A549 (cell line): ENCODE measurements at regions not wholly inside any gene's neighbourhood (a gene's known extent, or its start where the extent isn't known, plus 50 kb on each side); places are given as distances from the start of the nearest gene placed in this dataset.

Experiments used
- ATAC-seq, 2 experiments: fragments of 200-7000 bp in 1 of 2; fragments of >200 bp in 1 of 2; cut with Nextera tagmentation in 1 of 2; cut with Tn5 transposase in 1 of 2; 3 replicates each; pipeline versions ENCODE4 v1.8.0 to v1.9.1; 2018 to 2020; ENCODE audit warnings: mild to moderate bottlenecking in 1 of 2, moderate library complexity in 1 of 2
- CTCF ChIA-PET: fragments of 300-600 bp; sonication (Branson Sonifier 250); formaldehyde crosslinking; extraction: SDS; loops from one replicate; lab custom pipeline; 2021; ENCODE audit warnings: antibody characterized with exemption, inconsistent platforms; lab: Yijun Ruan, JAX
- POLR2A ChIA-PET: fragments of 350-600 bp; formaldehyde crosslinking; extraction: SDS; loops from one replicate; lab custom pipeline; 2021; ENCODE audit warnings: antibody characterized with exemption, inconsistent platforms; lab: Yijun Ruan, JAX
- DNase-seq, 2 experiments: peaks; one replicate each; pipeline versions ENCODE4 v3.0.0 to v3.0.0-alpha.2; 2011 to 2016; ENCODE audit warnings: low read depth in 1 of 2, low spot score in 1 of 2
- FAIRE-seq: peaks from 2 replicates; lab custom pipeline; 2011; peaks lifted over from hg19 to GRCh38; lab: Jason Lieb, UNC
- H3K27ac ChIP-seq, 2 experiments: fragments of >200 bp; sonication (Bioruptor Twin); formaldehyde crosslinking; 3 replicates each; pipeline ENCODE4 v1.5.1; 2016 to 2017
- H3K4me1 ChIP-seq: fragments of >200 bp; sonication (Bioruptor Twin); formaldehyde crosslinking; 3 replicates; pipeline ENCODE4 v1.6.1; 2016
- H3K4me2 ChIP-seq: fragments of >200 bp; sonication (Bioruptor Twin); formaldehyde crosslinking; 3 replicates; pipeline ENCODE4 v1.6.1; 2016
- H3K4me3 ChIP-seq: fragments of >200 bp; sonication (Bioruptor Twin); formaldehyde crosslinking; 3 replicates; pipeline ENCODE4 v1.5.1; 2016
- H3K9me3 ChIP-seq: fragments of >200 bp; sonication (Bioruptor Twin); formaldehyde crosslinking; 3 replicates; pipeline ENCODE4 v1.6.1; 2016
- BHLHE40 ChIP-seq: IDR thresholded peaks from 2 replicates; pipeline ENCODE4 v1.6.1; 2012; ENCODE audit warnings: low read depth, low read length, inconsistent platforms
- CBX2 ChIP-seq: fragments of 200-600 bp; sonication (generic); IDR thresholded peaks from 2 replicates; pipeline ENCODE4 v1.6.1; 2016; ENCODE audit warnings: low read depth, mild to moderate bottlenecking, borderline replicate concordance
- E2F6 ChIP-seq: IDR thresholded peaks from 2 replicates; pipeline ENCODE4 v1.6.1; 2012; ENCODE audit warnings: low read depth, borderline replicate concordance
- EHMT2 ChIP-seq: fragments of 200-600 bp; sonication (generic); IDR thresholded peaks from 2 replicates; pipeline ENCODE4 v1.6.1; 2016; ENCODE audit warnings: antibody characterized with exemption, low read depth, mild to moderate bottlenecking, moderate library complexity
- ESRRA ChIP-seq: fragments of 150-350 bp; IDR thresholded peaks from 2 replicates; pipeline ENCODE4 v1.6.1; 2014; ENCODE audit warnings: mild to moderate bottlenecking, low read length, borderline replicate concordance
- FOSB ChIP-seq: fragments of 250-450 bp; sonication (Bioruptor Pico); IDR thresholded peaks from 2 replicates; pipeline ENCODE4 v1.5.0; 2020; ENCODE audit warnings: mild to moderate bottlenecking, moderate library complexity
- FOSL2 ChIP-seq, 2 experiments: fragments of 450-650 bp in 1 of 2; fragments of >200 bp in 1 of 2; sonication (Bioruptor Twin) in 1 of 2; formaldehyde crosslinking; IDR thresholded peaks; 2 replicates each; pipeline versions ENCODE4 v1.5.0 to v1.6.1; 2016 to 2020; ENCODE audit warnings: mild to moderate bottlenecking in 1 of 2, moderate library complexity in 1 of 2
- FOXS1 ChIP-seq: fragments of 250-450 bp; sonication (Bioruptor Pico); IDR thresholded peaks from 2 replicates; pipeline ENCODE4 v1.5.0; 2020; ENCODE audit warnings: mild to moderate bottlenecking, moderate library complexity
- GATA3 ChIP-seq: IDR thresholded peaks from 2 replicates; pipeline ENCODE4 v1.6.1; 2012; ENCODE audit warnings: borderline replicate concordance
- HES2 ChIP-seq: fragments of >200 bp; sonication (Bioruptor Twin); formaldehyde crosslinking; IDR thresholded peaks from 2 replicates; pipeline ENCODE4 v1.6.1; 2016
- HOXB13 ChIP-seq: fragments of 250-450 bp; sonication (Bioruptor Pico); IDR thresholded peaks from 2 replicates; pipeline ENCODE4 v1.5.0; 2020; ENCODE audit warnings: low read depth, mild to moderate bottlenecking, moderate library complexity
- JUNB ChIP-seq: fragments of >200 bp; sonication (Bioruptor Twin); formaldehyde crosslinking; IDR thresholded peaks from 2 replicates; pipeline ENCODE4 v1.6.1; 2016
- MAX ChIP-seq: IDR thresholded peaks from 2 replicates; pipeline ENCODE4 v1.6.1; 2012
- MAZ ChIP-seq: fragments of 150-350 bp; IDR thresholded peaks from 2 replicates; pipeline ENCODE4 v1.6.1; 2014; ENCODE audit warnings: antibody characterized with exemption, low read depth, low read length, borderline replicate concordance
- NFE2L2 ChIP-seq: fragments of 150-350 bp; conservative IDR thresholded peaks from 2 replicates; pipeline ENCODE4 v1.6.1; 2014; ENCODE audit warnings: low read length
- NR3C1 ChIP-seq: fragments of >200 bp; sonication (Bioruptor Twin); formaldehyde crosslinking; IDR thresholded peaks from 3 replicates; pipeline ENCODE4 v1.6.1; 2017
- PBX3 ChIP-seq: IDR thresholded peaks from 2 replicates; pipeline ENCODE4 v1.6.1; 2012
- PHF8 ChIP-seq: fragments of 200-600 bp; sonication (generic); IDR thresholded peaks from 2 replicates; pipeline ENCODE4 v1.6.1; 2016; ENCODE audit warnings: low read depth, mild to moderate bottlenecking, antibody characterized with exemption, moderate library complexity, borderline replicate concordance
- POLR2A ChIP-seq: IDR thresholded peaks from 2 replicates; pipeline ENCODE4 v1.6.1; 2012; ENCODE audit warnings: mild to moderate bottlenecking, low read length
- RARB ChIP-seq: fragments of 250-450 bp; sonication (Bioruptor Pico); IDR thresholded peaks from 2 replicates; pipeline ENCODE4 v1.8.0; 2021; ENCODE audit warnings: mild to moderate bottlenecking, moderate library complexity
- REST ChIP-seq: fragments of 200-600 bp; sonication (generic); IDR thresholded peaks from 2 replicates; pipeline ENCODE4 v1.6.1; 2016; ENCODE audit warnings: antibody characterized with exemption, mild to moderate bottlenecking, moderate library complexity
- SMC3 ChIP-seq: fragments of >200 bp; sonication (Bioruptor Twin); formaldehyde crosslinking; IDR thresholded peaks from 3 replicates; pipeline ENCODE4 v1.6.1; 2018; ENCODE audit warnings: inconsistent platforms
- USF2 ChIP-seq: fragments of 450-650 bp; IDR thresholded peaks from 2 replicates; pipeline ENCODE4 v1.6.1; 2014; ENCODE audit warnings: antibody characterized with exemption
- ZNF302 ChIP-seq: fragments of 250-450 bp; sonication (Bioruptor Pico); IDR thresholded peaks from 2 replicates; pipeline ENCODE4 v1.9.0; 2021; ENCODE audit warnings: inconsistent platforms, mild to moderate bottlenecking, moderate library complexity
- ZSCAN20 ChIP-seq: fragments of 250-450 bp; sonication (Bioruptor Pico); IDR thresholded peaks from 2 replicates; pipeline ENCODE4 v1.8.0; 2022; ENCODE audit warnings: mild to moderate bottlenecking, moderate library complexity
- WGBS: methylation state at CpG from one replicate; pipeline ENCODE4 v1.1.6; 2017; ENCODE audit errors: missing lambda C conversion rate; 5-methylcytosine and 5-hydroxymethylcytosine counted together

- H3K27ac ChIP-seq: peak overlapping the region; percentile 46 to 66; a peak in 3 of 6 replicates
- FAIRE-seq (no peak), ATAC-seq (no peak), DNase-seq (no peak)
- ChIA-PET CTCF (no interaction called here), POLR2A (no interaction called here)
- no peak overlapping the region; the same call in 2 of the 3 replicates for H3K4me2 ChIP-seq
- H3K9me3 ChIP-seq: no peaks in the 10 kb centered on the region
- TF ChIP-seq NR3C1 (no peak), PHF8 (no peak), BHLHE40 (no peak), USF2 (no peak), EHMT2 (no peak), CBX2 (no peak)
- no peak overlapping the region for H3K4me3 ChIP-seq
- H3K4me1 ChIP-seq: peaks cover 20% of the 10 kb centered on the region
- 87% methylated on average over 1 of the region's 1 CpG for WGBS
These were observed 195.2 kb upstream of the CAMK1G start for GRCh38 chr1:209388358-209388757.

DNA sequence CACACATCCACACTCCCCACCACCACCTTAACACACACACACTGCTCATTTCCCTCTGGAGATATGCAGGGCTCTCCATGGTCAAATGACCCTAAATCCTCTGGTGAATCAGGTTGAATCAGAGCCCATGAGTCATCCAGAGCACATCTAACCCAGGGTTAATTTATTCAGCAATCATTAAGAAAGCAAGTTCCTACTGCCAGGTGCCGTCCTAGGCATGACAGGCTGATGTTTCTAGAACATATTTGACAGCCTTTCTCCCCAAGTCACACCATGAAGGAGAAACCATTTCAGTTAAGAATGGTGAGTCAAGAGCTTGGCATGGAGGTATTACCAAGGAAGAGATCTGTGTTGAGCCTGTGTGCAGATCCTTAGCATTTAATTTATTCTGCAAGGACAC lies 194.3 kb upstream of the CAMK1G start:
- Histone ChIP-seq H3K4me3 (no peak overlapping the region), H3K4me2 (peak overlapping the region; percentile 43), H3K9me3 (no peaks in the 10 kb centered on the region), H3K27ac (peak overlapping the region; percentile 46 to 66), H3K4me1 (peaks cover 20% of the 10 kb centered on the region)
- DNase-seq: peak; percentile 18 to 50
- POLR2A ChIA-PET: no interaction called here
- CTCF ChIA-PET: no interaction called here
- 0% methylated on average over 1 of the region's 1 CpG for whole genome bisulfite sequencing
- peak; percentile 86 to 91 for ATAC-seq
- TF ChIP-seq MAX: peak; percentile 49
- TF ChIP-seq RARB: no peak
- peak; percentile 85 for TF ChIP-seq JUNB
- TF ChIP-seq ZNF302 (CRISPR knock-in tag): no peak
- TF ChIP-seq MAZ: no peak
- TF ChIP-seq FOSL2 (IDR thresholded peaks at IDR 0.05): peak; percentile 78
- TF ChIP-seq FOSL2 (CRISPR knock-in tag; IDR thresholded peaks at IDR 0.05): peak; percentile 79
- TF ChIP-seq PBX3: no peak
- no peak for TF ChIP-seq HES2
- no peak for FAIRE-seq

GRCh38 chr1:209389975-209390374 lies 193.5 kb upstream of the CAMK1G start:
- WGBS: 79% methylated on average over 1 of the region's 1 CpG
- Histone ChIP-seq H3K27ac (peak overlapping the region; percentile 46 to 66; a peak in 3 of 6 replicates), H3K4me2 (peak overlapping the region; percentile 43; the same call in 2 of the 3 replicates), H3K4me3 (no peak overlapping the region), H3K4me1 (peaks cover 22% of the 10 kb centered on the region), H3K9me3 (no peaks in the 10 kb centered on the region)
- ChIA-PET POLR2A (no interaction called here), CTCF (no interaction called here)
- no peak for ATAC-seq
- TF ChIP-seq FOSB (no peak), REST (no peak), GATA3 (no peak), PHF8 (no peak), FOXS1 (CRISPR knock-in tag) (no peak), POLR2A (no peak), ZSCAN20 (CRISPR knock-in tag) (no peak), HOXB13 (no peak), ESRRA (no peak), SMC3 (no peak), CBX2 (no peak), E2F6 (no peak), NFE2L2 (no peak), USF2 (no peak), MAZ (no peak), NR3C1 (no peak)
- no peak for DNase-seq
- FAIRE-seq: no peak
